ENCODE measurements at regions not wholly inside any gene's neighbourhood (a gene's known extent, or its start where the extent isn't known, plus 50 kb on each side); places are given as distances from the start of the nearest gene placed in this dataset.
"Not testable (repeated sequence)": the region's sequence is repeated elsewhere in the genome, so short reads cannot be mapped to it uniquely, and the experiment has no call there.

GRCh38 chr9:15055284-15055683, 145.1 kb upstream of the FREM1 start:
- TF ChIP-seq, protein P1, sequence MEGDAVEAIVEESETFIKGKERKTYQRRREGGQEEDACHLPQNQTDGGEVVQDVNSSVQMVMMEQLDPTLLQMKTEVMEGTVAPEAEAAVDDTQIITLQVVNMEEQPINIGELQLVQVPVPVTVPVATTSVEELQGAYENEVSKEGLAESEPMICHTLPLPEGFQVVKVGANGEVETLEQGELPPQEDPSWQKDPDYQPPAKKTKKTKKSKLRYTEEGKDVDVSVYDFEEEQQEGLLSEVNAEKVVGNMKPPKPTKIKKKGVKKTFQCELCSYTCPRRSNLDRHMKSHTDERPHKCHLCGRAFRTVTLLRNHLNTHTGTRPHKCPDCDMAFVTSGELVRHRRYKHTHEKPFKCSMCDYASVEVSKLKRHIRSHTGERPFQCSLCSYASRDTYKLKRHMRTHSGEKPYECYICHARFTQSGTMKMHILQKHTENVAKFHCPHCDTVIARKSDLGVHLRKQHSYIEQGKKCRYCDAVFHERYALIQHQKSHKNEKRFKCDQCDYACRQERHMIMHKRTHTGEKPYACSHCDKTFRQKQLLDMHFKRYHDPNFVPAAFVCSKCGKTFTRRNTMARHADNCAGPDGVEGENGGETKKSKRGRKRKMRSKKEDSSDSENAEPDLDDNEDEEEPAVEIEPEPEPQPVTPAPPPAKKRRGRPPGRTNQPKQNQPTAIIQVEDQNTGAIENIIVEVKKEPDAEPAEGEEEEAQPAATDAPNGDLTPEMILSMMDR (IDR thresholded peaks at IDR 0.05), result not testable (repeated sequence)
- TF ChIP-seq POLR2A (IDR thresholded peaks at IDR 0.05), result not testable (repeated sequence)

Measured in testis (tissue), 2 donors.